ENCODE measurements at regions not wholly inside any gene's neighbourhood (a gene's known extent, or its start where the extent isn't known, plus 50 kb on each side); places are given as distances from the start of the nearest gene placed in this dataset.

- TF ChIP-seq CTCF (IDR thresholded peaks at IDR 0.05) (no peak), POLR2A (IDR thresholded peaks at IDR 0.05) (no peak)
Measured at GRCh38 chr4:171553961-171554360, 259.2 kb upstream of the GALNTL6 start.

Measured in testis (tissue), 2 donors.